GM21447 (cell line): ENCODE measurements at regions not wholly inside any gene's neighbourhood (a gene's known extent, or its start where the extent isn't known, plus 50 kb on each side); places are given as distances from the start of the nearest gene placed in this dataset.
A peak's percentile ranks its signal among the peaks of the same experiment; 100 is the strongest.

Experiments used
- ATAC-seq: cut with Tn5 transposase; IDR thresholded peaks from one replicate; pipeline ENCODE4 v1.9.1; 2021; ENCODE audit not compliant: unreplicated experiment

DNA sequence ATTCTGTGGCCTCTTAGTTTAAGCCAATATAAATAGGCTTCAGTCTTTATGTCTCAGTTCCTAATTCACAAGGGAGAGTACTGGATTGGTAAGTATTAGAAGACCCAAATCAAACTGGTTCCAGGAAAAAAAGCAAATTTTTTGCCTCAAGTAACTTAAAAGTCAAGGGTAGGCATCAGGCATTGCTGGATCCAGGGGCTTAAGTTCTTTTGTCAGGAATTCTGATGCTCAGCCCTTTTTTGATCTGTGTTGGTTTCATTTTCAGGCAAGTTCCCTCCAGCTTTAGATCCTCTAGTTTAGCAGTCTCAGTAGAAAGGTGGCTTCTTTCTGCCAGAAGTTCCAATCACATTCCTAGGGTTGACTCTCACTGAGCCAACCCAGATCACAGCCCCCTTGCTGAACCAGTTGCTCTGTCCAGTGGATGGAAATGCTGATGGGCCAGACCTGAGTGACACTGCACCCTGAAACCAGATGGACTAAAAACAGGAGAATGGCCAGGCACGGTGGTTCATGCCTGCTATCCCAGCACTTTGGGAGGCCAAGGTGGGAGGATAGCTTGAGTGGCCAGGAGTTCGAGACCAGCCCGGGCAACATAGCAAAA, 253.5 kb downstream of the SHQ1 start:
- ATAC-seq: no peak

DNA sequence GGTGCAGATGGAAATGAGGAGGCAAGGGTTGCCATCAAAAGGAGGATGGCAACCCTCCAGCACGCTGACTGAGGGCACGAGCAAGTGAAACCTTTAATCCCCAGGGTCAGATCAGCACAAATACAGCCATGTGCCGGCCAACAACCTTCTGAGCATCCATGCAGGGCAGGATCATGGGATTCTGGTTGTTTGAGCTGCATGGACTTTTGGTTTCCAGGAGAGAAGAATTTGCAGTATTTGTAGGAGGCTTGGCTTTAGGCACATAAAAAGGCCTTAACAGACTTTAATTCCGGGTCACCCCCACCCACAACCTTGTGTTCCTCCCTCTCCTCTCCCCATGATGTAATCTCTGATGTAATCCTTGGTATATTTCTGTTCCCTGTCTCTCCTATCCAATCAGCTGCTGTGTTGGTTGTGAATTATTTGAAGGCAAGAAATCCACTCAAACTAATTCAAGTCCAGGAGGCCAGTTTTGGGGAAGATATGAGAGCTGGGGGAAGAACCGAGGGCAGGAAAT, 254.3 kb downstream of the SHQ1 start:
- ATAC-seq: no peak

DNA sequence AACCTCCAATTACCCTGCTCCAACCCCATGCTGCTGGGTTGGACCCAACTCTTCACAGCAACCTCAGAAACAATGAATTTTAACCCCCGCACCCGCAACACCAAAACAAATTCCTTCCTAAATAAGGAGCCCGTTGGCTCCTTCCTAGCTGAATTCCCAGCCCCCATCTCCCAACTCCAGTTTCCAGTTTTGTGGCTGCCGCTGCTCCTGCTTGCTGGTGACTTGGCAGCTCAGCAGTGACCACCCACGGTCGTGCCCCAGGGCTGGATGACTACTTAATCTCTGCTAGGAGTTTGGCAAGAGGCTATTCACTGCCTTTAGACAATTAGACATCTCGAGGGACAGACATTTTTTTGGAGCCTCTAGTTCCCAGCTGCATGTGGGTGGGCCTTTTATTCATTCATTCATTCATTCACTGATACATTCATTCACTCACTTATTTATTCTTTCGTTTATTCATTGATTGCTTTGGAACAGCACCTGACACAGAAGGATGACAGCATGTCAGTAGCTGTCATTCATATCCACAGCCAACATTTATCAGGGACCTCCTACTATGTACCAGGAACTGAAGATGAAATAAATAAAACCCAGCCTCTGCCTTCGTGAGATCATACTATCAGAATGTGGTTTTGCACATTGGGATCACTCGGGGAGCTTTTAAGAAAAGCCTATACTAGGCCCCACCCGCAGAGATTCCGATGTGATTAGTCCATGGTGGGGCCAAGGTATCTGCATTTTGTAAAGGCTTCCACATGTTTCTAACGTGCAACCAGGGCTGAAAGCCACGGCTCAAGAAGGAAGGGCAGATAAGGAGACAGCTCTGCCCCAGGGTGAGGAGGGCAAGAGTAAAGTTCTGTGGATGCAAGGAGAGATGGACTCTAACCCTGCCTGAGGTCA, 256.5 kb downstream of the SHQ1 start:
- no peak for ATAC-seq

DNA sequence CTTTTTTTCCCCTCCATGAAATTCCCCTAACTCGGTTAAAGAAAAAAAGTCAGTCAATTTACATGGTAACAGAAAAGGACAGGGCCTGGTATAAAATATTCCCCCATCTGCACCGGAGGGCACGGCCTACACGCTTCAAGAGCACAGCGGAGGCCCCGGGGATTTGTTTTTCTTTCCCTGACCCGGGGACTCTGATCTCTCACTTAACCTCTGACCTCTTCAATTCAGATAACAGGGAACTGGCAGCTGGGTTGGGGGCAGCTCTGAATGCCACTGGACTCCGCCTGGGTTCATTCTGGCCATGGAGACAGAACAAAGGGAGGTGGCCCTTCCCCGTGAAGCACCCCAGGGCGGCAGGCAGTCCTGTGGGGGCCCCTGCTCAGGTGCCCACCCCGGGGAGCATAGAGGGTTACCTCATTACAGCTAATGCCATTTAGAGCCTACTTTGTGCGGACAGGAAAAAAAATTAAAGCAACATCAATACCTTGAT, 257.5 kb downstream of the SHQ1 start:
- no peak for ATAC-seq

DNA sequence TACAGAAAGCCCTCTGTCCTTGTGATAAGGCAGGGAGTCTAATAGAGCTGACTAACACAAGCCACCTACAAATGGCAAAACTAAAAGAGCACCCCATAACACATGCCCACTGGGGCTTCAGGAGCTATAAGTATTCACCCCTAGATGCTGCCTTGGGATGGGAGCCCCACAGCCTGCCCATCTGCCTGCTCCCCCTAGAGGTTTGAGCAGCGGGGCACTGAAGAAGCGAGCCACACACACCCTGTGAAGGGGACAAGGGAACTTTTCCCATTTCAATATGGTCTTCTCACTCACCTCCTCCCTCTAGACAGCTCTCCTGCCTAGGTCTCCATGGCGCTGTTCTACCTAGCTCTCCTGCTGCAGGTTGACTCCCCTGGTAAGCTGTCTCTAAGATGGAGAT, 261.0 kb downstream of the SHQ1 start:
- ATAC-seq: no peak

DNA sequence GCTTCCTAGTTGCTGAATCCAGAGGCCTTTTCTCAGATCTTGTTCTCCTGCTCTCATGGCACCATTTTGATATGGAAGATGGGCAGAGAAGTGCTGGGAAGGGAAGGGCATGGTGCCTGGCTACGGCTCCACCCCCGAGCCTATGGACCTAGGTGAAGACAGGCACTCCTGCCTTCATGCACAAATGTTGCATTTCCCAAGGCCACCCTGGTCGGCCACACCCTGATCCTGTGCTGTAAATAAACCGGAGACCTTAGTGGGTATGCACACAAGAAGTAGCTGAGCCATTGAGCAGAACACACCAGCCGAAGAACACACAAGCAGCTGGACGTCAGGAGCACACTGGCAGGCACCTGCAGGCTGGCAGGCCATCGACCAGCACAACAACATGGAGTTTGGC, 261.6 kb downstream of the SHQ1 start:
- ATAC-seq: no peak

DNA sequence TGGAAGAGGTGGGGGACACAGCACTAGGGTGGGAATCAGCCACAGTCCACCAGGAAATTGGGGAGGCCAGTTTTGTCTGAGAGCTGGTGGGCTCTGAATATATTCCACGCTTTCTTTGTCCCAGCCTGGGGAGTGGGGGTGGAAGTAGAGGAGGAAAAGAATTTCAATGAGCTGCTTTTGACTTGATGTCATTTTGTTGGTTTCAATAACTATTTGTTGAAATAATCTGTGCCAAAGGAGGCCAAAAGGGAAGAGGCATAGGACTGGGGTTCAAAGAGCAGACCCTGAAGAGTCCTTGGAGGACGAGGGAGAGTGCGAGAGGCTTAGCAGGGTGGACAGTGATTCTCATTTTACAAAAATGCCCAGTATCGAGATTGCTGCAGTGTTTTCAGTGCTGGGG, 262.3 kb downstream of the SHQ1 start:
- no peak for ATAC-seq

DNA sequence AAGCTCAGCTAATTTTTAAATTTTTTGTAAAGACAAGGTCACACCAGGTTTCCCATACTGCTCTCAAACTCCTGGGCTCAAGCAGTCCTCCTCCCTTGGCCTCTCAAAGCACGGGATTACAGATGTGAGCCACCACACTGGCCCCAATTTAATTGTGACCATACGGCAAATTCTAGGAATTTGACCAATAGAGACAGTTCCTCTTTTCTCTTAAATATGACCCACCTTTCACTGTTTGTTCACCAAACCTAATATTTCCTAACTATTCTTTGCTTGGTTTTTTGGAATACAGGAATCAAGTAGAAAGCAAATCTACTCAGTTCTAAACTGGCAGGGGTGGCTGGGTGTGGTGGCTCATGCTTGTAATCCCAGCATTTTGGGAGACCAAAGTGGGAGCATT, 264.0 kb downstream of the SHQ1 start:
- no peak for ATAC-seq

DNA sequence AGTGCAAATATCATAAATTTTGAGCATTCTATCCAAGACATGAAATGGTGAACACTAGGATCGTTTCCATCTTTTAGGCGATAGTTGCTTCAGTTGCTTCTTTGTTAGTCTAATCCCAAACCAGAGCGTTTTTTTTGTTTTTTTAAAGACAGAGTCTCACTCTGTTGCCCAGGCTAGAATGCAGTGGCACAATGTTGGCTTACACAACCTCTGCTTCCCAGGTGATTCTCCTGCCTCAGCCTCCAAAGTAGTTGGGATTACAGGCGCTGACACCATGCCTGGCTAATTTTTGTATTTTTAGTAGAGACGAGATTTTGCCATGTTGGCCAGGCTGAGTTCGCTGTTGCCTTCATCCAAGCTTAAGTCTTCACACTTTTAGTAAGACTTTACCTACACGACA, 265.3 kb downstream of the SHQ1 start:
- no peak for ATAC-seq

DNA sequence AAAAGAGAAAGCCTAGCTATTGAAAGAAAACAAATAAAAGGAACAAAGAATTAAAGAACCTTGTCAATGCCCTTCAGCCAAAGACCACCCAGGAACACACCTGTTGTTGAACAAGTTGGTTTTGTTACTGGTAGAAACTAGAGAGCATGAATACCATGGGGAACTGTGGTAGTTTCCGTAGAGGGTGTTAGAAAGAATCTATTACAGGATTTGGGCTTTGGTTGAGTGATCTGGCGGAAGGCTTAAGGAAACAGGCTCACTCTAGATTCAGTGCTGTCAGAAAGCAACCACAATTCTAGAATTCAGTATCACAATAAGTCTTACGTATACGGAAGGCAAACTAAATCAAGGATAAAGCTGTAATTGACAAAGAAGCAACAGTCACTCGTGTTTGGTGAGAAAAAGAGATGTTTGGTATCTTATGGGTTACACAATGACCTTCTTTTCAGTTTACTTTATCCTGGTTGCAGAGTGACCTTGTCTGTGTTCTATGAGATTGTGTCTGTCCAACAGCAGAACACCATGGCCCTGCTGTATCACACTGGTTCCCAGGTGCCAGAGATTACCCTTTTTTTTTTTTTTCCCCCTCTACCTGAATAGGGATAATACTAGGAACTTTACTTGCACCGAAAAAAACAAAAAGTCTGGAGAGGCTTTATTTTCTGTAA, 265.9 kb downstream of the SHQ1 start:
- ATAC-seq: peak; percentile 99

DNA sequence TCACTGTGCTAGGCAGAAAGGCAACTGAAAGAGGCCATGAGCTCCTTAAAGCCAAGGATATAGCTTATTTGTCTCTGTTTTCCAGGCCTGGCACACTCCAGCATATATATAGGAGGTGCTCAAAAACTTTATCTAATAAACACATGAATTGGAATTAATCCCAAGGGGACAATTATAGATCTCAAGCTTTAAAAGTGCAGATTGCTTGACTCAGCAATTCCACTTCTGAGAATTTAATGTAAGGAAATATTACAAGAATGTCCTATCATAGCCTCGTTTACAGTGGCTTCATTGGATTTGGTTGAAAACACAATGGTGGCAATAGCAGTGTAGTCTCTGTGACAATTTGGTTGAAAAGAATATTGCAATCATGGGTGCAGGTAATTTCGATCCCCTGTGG, 267.3 kb downstream of the SHQ1 start:
- no peak for ATAC-seq

DNA sequence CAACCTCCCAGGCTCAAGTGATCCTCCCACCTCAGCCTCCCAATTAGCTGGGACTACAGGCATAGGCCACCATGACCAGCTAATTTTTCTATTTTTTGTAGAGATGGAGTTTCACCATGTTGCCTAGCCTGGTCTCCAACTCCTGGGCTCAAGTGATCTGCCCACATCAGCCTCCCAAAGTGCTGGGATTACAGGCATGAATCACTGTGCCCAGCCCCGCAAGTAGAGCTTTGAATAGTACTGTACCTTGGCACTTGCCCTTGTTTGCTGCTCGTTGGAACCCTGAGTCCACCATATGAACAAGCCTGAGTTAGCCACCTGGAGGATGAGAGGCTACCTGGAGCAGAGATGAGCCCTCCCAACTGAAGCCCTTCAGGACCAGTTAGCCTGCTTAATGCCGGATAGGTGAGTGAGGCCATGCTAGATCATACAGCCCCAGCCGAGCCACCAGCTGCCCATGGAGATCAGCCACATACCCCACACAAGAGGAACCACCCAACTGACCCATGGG, 267.9 kb downstream of the SHQ1 start:
- ATAC-seq: no peak

DNA sequence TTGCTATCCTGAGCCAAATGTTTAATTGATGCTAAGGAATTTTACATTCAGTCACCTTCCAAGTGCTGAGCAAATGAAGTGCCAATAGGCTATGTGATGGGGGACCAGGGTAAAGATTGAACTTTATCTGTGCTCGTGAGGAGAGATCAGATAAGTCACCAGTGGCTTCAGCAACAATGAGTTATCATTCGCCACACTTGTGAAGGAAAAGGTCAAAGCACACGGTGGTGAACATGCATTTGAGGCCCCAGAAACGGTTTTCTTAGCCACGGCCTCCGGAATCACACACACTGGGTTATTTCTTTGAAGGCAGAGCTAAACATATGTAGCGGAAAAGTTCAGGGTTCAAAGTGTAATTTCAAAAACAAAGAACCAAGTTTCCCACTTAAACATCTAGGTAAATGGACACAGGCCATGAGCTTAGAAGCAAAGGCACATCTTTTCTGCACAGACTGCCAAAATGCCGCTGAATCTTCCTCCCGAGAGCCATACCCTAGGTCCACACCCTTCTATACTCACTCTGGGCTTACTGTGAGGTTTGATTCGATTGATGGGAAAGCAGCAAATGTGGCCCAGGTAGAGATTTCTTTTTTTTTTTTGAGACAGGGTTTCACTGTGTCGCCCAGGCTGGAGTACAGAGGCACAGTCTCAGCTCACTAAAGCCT, 268.5 kb downstream of the SHQ1 start:
- no peak for ATAC-seq

DNA sequence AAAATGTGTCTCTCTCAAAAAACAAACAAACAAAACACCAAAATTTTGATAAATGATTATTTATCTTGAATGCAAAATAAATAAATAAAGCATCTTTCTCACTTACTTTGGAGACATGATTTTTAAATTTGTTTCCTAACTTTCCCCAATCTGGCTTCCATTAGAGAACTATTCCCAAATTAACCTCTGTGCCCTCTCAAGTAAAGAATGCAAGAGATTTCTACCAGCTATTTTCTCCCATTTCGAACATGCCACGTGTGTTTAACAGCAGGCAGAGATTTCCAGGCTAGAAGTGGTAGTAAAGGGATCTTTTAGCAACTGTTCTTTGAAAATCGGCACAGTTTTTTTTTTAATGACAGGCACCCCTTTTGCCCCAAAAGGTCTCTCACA, 269.1 kb downstream of the SHQ1 start:
- ATAC-seq: no peak

DNA sequence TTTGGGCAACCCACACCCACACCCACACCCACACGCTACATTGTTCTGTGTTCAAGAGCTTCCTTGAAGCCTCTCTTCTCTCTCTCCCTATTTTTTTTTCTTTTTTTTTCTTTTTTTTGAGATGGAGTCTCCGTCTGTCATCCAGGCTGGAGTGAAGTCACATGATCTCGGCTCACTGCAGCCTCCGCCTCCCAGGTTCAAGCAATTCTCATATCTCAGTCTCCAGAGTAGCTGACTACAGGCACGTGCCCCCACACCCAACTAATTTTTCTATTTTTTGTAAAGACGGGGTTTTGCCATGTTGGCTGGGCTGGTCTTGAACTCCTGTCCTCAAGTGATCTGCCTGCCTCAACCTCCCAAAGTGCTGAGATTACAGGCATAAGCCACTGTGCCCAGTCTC, 271.1 kb downstream of the SHQ1 start:
- ATAC-seq: no peak

DNA sequence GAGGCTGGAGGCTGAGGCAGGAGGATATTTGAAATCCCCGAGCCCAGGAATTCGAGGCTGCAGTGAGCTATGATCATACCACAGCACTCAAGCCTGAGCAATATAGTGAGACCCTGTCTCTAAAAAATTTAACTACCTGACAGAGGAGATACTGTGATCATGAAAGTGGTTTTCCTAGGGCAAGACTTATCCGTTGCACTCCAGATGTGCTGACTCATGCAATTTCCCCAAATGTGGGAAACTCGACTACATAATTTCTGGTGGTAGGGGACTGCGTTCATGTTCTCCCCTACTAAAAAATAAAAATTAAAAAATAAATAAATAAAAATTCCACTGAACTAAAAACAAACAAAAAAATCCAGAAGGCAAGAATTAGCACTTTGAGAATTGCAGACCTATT, 271.7 kb downstream of the SHQ1 start:
- no peak for ATAC-seq

DNA sequence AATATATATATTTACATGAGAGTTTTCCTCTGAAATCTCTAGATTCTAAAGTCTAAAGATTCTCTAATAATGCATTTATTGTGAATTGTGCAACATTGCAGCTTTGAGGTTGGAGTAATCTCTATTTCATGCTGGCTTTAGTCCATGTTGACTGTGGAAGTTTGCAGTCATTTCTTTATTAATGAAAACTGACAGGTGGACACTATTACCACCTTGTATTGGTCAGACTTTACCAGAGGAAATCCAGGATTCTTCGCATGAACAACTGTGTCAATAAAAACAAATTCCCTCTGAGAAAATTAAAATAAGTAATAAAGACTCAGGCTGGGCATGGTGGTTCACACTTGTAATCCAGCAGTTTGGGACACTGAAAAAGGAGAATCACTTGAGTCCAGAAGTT, 274.1 kb downstream of the SHQ1 start:
- ATAC-seq: no peak

DNA sequence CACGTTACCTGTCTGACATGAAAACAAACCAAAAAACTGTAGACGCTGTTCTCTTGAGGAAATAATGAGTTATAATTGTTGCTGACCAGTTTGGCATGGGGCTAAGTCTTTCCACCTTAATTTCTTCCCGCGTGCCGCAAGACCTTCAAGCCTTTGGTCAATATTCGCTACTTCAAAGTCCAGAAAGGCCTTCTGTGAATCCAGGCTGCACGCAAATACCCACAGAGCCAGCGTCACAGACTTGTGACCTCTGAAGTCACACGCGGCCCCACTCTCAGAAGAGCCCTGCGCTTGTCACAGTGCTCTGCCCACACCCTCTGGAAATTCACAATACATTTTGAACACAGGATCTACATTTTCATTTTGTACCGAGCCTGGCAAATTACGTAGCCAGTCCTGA, 275.2 kb downstream of the SHQ1 start:
- no peak for ATAC-seq

DNA sequence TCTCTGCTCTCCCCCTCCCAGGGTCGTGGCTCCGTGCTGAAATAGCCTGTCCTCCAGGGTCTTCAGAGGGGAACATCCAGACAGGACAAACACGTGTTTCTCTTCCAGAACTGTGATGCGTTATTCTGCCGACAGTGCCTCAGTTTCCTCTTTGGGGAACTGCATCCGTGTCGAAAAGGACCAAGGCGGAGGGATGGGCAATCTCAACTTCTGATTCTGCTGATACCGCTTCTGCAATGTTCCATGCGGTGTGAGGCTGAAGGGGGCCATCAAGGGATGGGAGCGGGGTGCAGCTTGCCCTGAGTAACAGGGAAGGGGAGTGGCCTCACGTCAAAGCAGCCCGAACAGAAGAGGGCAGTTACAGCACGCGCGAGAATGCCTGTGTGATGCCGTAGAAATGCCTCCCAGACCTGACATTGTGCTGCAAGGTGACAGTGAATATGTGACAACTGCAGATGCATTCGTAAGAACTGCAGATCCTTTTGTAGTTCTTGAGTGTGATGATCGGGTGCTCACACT, 275.7 kb downstream of the SHQ1 start:
- no peak for ATAC-seq

DNA sequence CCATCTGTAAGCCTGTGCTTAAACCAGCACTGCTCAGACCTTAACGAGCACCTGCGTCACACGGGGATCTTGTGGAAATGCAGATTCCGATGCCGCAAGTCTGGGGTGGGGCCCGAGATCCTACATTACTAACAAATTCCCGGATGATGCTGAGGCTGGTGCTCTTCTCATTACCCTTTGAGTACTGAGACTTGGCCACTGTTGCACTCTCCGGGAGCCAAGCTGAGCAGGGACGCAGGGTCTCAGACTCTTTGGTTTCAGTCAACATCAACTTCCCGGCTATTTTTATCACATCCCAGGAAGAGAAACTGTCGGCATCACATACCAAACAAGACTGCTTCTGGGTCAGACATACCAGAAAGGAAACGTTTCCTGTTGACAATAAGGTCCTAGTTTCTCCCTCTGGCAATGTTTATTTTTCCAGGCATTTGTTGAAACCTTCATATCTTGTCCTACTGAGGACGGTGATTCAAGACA, 276.6 kb downstream of the SHQ1 start:
- no peak for ATAC-seq

DNA sequence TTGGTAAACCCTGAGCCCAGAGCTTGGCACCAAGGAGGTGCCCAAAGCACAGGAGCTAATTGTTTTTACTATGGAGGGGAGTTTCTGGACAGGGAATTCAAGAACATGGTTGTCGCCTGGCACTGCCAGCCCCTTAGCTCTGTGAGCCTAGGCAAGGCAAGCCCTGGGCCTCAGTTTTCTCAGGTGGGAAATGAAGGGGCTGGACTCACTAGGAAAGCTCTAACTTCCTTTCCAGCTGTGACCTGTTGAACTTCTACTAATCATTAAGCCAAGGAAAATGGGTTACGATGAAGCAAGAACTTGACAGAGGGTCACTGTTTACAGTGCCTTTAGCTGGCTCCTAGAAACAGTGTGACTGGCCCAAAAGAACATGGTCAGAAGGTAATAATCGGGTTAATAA, 277.2 kb downstream of the SHQ1 start:
- no peak for ATAC-seq
